HepG2 (cell line): ENCODE measurements at regions not wholly inside any gene's neighbourhood (a gene's known extent, or its start where the extent isn't known, plus 50 kb on each side); places are given as distances from the start of the nearest gene placed in this dataset.

Experiments
- ATAC-seq: fragments of 200-7000 bp; cut with Tn5 transposase; 3 replicates; pipeline ENCODE4 v1.9.1; 2020; ENCODE audit warnings: mild to moderate bottlenecking, moderate library complexity
- BruUV-seq: library from RNA; stranded (reverse); fragments of 400-500 nt; replicated peaks from 2 replicates; lab custom pipeline; 2021; lab: Mats Ljungman, UMichigan
- CTCF ChIA-PET: fragments of 300-600 bp; formaldehyde crosslinking; extraction: SDS; loops from one replicate; lab custom pipeline; 2021; ENCODE audit warnings: low total read pairs, inconsistent platforms, low intra/inter-chr PET ratio; lab: Yijun Ruan, JAX
- POLR2A ChIA-PET: fragments of 350-600 bp; sonication (Branson Sonifier 250); formaldehyde crosslinking; loops from one replicate; lab custom pipeline; 2020; ENCODE audit warnings: antibody characterized with exemption, inconsistent platforms; lab: Yijun Ruan, JAX
- DNase-seq: peaks from one replicate; pipeline ENCODE4 v3.0.0-alpha.2; 2015; ENCODE audit warnings: low spot score
- FAIRE-seq: peaks from 3 replicates; lab custom pipeline; 2011; peaks lifted over from hg19 to GRCh38; lab: Jason Lieb, UNC
- H2AFZ ChIP-seq: one replicate; pipeline ENCODE4 v1.6.1; 2011; ENCODE audit warnings: low read length, inconsistent platforms
- H3K27ac ChIP-seq: fragments of 300-600 bp; 3 replicates; pipeline ENCODE4 v1.8.0; 2011; ENCODE audit warnings: mixed run types, mild to moderate bottlenecking, mixed read lengths, low read length, inconsistent platforms; ENCODE audit not compliant: insufficient read depth; ENCODE audit errors: extremely low read length
- H3K27me3 ChIP-seq, 2 experiments: fragments of 200-600 bp in 1 of 2; 2 replicates in 1 of 2; 3 replicates in 1 of 2; pipeline versions ENCODE4 v1.6.0 to v1.8.0; 2011; ENCODE audit warnings: low read length in 2 of 2, mild to moderate bottlenecking in 2 of 2, moderate library complexity in 2 of 2, inconsistent platforms in 1 of 2; ENCODE audit not compliant: insufficient read depth in 2 of 2, control insufficient read depth in 1 of 2
- H3K36me3 ChIP-seq, 2 experiments: fragments of 200-600 bp in 1 of 2; replicated peaks in 1 of 2; 2 replicates in 1 of 2; 3 replicates in 1 of 2; pipeline versions ENCODE4 v1.5.1 to v1.8.0; 2011; ENCODE audit warnings: low read length in 2 of 2, inconsistent platforms in 1 of 2; ENCODE audit not compliant: insufficient read depth in 2 of 2, control insufficient read depth in 1 of 2
- H3K4me1 ChIP-seq: 2 replicates; pipeline ENCODE4 v1.5.1; 2012; ENCODE audit warnings: low read length, inconsistent platforms; ENCODE audit not compliant: insufficient read depth
- H3K4me2 ChIP-seq: 2 replicates; pipeline ENCODE4 v1.6.0; 2011; ENCODE audit warnings: low read depth, low read length, inconsistent platforms
- H3K4me3 ChIP-seq, 3 experiments: fragments of 200-600 bp in 1 of 3; sonication (generic), shearing (Covaris generic) in 1 of 3; replicated peaks in 1 of 3; 2 replicates each; pipeline ENCODE4 v1.5.1; 2011 to 2016; ENCODE audit warnings: low read length in 3 of 3, inconsistent platforms in 2 of 3, low read depth in 2 of 3, mild to moderate bottlenecking in 2 of 3, control low read depth in 1 of 3, mixed read lengths in 1 of 3; ENCODE audit not compliant: insufficient read depth in 1 of 3
- H3K79me2 ChIP-seq: one replicate; pipeline ENCODE4 v1.6.1; 2011; ENCODE audit warnings: low read length, inconsistent platforms; ENCODE audit not compliant: insufficient read depth
- H3K9ac ChIP-seq: 2 replicates; pipeline ENCODE4 v1.6.0; 2011; ENCODE audit warnings: mild to moderate bottlenecking, low read depth, low read length, inconsistent platforms; ENCODE audit not compliant: insufficient read depth
- H3K9me3 ChIP-seq: 2 replicates; pipeline ENCODE4 v1.5.1; 2012; ENCODE audit warnings: mild to moderate bottlenecking, low read length
- H4K20me1 ChIP-seq: 2 replicates; pipeline ENCODE4 v1.6.0; 2011; ENCODE audit warnings: inconsistent platforms, mild to moderate bottlenecking, low read length, moderate library complexity; ENCODE audit not compliant: insufficient read depth
- CBX5 ChIP-seq: sonication (generic); formaldehyde crosslinking; IDR thresholded peaks from 2 replicates; pipeline ENCODE4 v1.4.0; 2020; ENCODE audit warnings: missing genetic modification reagents, borderline replicate concordance
- HOXA3 ChIP-seq: sonication (generic); formaldehyde crosslinking; IDR thresholded peaks from 2 replicates; pipeline ENCODE4 v1.5.0; 2020; ENCODE audit warnings: missing genetic modification reagents
- KDM3A ChIP-seq: IDR thresholded peaks from 2 replicates; pipeline ENCODE4 v1.6.1; 2018; ENCODE audit warnings: low read depth, missing compliant biosample characterization
- NFKB2 ChIP-seq: sonication (generic); formaldehyde crosslinking; IDR thresholded peaks from 2 replicates; pipeline ENCODE4 v1.4.0; 2020; ENCODE audit warnings: missing genetic modification reagents, borderline replicate concordance
- SMARCC2 ChIP-seq: fragments of 450-650 bp; IDR thresholded peaks from 2 replicates; pipeline ENCODE4 v1.6.1; 2017; ENCODE audit warnings: antibody characterized with exemption, mild to moderate bottlenecking
- SP2 ChIP-seq: sonication (generic); formaldehyde crosslinking; IDR thresholded peaks from 2 replicates; pipeline ENCODE4 v1.5.1; 2020; ENCODE audit warnings: mild to moderate bottlenecking, missing genetic modification reagents
- ZBTB42 ChIP-seq: sonication (generic); formaldehyde crosslinking; IDR thresholded peaks from 2 replicates; pipeline ENCODE4 v1.5.0; 2020; ENCODE audit warnings: mild to moderate bottlenecking, missing genetic modification reagents
- ZNF333 ChIP-seq: sonication (generic); formaldehyde crosslinking; IDR thresholded peaks from 2 replicates; pipeline ENCODE4 v1.4.0; 2020; ENCODE audit warnings: mild to moderate bottlenecking, missing genetic modification reagents, borderline replicate concordance
- ZSCAN25 ChIP-seq: sonication (generic); formaldehyde crosslinking; IDR thresholded peaks from 2 replicates; pipeline ENCODE4 v1.8.0; 2022; ENCODE audit warnings: mild to moderate bottlenecking, missing genetic modification reagents
- WGBS: methylation state at CpG from one replicate; pipeline ENCODE4 v1.1.6; 2017; ENCODE audit warnings: low lambda C conversion rate; 5-methylcytosine and 5-hydroxymethylcytosine counted together
- in situ Hi-C: cut with HindIII; loops from 2 replicates; pipeline ENCODE4 v1.10.0; 2017; ENCODE audit warnings: low pct_unique_long_range_greater_than_20kb; ENCODE audit not compliant: extremely low pct_ligation_motif_present
- intact Hi-C: fragments of 100-400 bp; cut with micrococcal nuclease; formaldehyde crosslinking; loops from one replicate; pipeline ENCODE4 v1.10.0; 2022; ENCODE audit not compliant: unreplicated experiment
- TF ChIP-seq, protein P1 (sequence below): sonication (generic); formaldehyde crosslinking; IDR thresholded peaks from 2 replicates; pipeline ENCODE4 v1.4.0; 2020; ENCODE audit warnings: mild to moderate bottlenecking, missing genetic modification reagents
- TF ChIP-seq, protein P2 (sequence below): fragments of 450-650 bp; IDR thresholded peaks from 2 replicates; pipeline ENCODE4 v1.6.1; 2017; ENCODE audit warnings: mild to moderate bottlenecking
- TF ChIP-seq, protein P3 (sequence below): sonication (generic); formaldehyde crosslinking; IDR thresholded peaks from 2 replicates; pipeline ENCODE4 v1.5.0; 2020; ENCODE audit warnings: missing genetic modification reagents
- TF ChIP-seq, protein P4 (sequence below), 2 experiments: sonication (generic) in 1 of 2; formaldehyde crosslinking in 1 of 2; IDR thresholded peaks; 2 replicates each; pipeline versions ENCODE4 v1.6.1 to v1.9.0; 2014 to 2022; ENCODE audit warnings: antibody characterized with exemption in 1 of 2, borderline replicate concordance in 1 of 2, inconsistent platforms in 1 of 2, low read depth in 1 of 2, missing genetic modification reagents in 1 of 2

DNA sequence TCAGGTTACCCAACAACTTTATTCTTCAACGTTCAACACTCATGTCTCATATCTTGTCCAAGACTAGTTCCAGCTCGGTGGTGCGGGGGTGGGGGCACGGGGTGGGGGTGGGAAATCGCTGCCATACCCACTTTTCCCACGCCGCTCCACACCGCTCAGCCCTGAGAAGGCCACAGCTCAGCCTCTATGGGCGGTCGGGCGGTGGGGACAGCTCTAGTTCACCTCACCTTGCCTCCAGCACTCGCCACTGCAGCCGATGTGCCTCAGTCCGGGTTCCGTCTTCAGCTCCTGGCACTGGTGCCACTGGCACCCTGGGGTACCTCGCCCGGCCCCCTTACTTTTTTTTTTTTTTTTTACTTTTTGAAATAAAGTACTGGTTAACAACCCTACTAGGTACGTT, 522.2 kb downstream of the PCDH19 start (continued):
- TF ChIP-seq, protein P1, sequence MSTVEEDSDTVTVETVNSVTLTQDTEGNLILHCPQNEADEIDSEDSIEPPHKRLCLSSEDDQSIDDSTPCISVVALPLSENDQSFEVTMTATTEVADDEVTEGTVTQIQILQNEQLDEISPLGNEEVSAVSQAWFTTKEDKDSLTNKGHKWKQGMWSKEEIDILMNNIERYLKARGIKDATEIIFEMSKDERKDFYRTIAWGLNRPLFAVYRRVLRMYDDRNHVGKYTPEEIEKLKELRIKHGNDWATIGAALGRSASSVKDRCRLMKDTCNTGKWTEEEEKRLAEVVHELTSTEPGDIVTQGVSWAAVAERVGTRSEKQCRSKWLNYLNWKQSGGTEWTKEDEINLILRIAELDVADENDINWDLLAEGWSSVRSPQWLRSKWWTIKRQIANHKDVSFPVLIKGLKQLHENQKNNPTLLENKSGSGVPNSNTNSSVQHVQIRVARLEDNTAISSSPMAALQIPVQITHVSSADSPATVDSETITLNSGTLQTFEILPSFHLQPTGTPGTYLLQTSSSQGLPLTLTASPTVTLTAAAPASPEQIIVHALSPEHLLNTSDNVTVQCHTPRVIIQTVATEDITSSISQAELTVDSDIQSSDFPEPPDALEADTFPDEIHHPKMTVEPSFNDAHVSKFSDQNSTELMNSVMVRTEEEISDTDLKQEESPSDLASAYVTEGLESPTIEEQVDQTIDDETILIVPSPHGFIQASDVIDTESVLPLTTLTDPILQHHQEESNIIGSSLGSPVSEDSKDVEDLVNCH (CRISPR knock-in tag), result no peak
- TF ChIP-seq CBX5 (CRISPR knock-in tag) (no peak), HOXA3 (no peak), ZSCAN25 (CRISPR knock-in tag) (no peak), ZNF333 (no peak), SMARCC2 (no peak), NFKB2 (no peak)

DNA sequence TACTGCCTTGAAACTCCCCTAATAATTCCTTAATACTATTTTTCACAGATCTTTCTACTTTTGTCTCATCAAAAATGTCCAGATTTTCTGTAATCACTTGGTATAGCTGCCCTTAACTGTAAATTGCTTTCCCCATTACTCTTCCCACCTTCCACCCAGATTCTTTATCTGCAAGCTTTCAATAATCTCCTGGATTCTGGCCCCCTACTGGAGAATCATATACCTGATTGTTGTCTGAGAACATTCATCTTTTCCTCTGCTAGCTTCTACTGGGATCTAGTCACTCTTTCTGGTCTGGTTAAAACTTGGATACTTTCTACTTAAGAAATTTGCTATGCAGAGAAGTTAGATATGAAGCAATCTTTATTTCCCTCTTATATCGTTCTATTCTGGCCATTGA, 552.6 kb downstream of the PCDH19 start:
- ATAC-seq (no peak), DNase-seq (no peak), FAIRE-seq (no peak)
- H3K4me2 ChIP-seq, result no peak overlapping the region
- H3K79me2 ChIP-seq, result no peaks in the 10 kb centered on the region
- H4K20me1 ChIP-seq, result no peaks in the 10 kb centered on the region
- intact Hi-C loops, result no loop called here
- H3K27ac ChIP-seq, result no peak overlapping the region
- no peak overlapping the region for H3K4me3 ChIP-seq
- no TSS peak for BruUV-seq
- in situ Hi-C loops, result no loop called here
- no peaks in the 10 kb centered on the region for H3K4me1 ChIP-seq
- CTCF ChIA-PET, result no interaction called here
- H3K9ac ChIP-seq, result no peak overlapping the region
- no peaks in the 10 kb centered on the region for H3K27me3 ChIP-seq
- WGBS, result 0% methylated on average over 1 of the region's 1 CpG
- H3K9me3 ChIP-seq, result no peaks in the 10 kb centered on the region
- POLR2A ChIA-PET, result no interaction called here
- no peaks in the 10 kb centered on the region for H3K36me3 ChIP-seq
- no peak overlapping the region for H2AFZ ChIP-seq
- TF ChIP-seq, protein P2, sequence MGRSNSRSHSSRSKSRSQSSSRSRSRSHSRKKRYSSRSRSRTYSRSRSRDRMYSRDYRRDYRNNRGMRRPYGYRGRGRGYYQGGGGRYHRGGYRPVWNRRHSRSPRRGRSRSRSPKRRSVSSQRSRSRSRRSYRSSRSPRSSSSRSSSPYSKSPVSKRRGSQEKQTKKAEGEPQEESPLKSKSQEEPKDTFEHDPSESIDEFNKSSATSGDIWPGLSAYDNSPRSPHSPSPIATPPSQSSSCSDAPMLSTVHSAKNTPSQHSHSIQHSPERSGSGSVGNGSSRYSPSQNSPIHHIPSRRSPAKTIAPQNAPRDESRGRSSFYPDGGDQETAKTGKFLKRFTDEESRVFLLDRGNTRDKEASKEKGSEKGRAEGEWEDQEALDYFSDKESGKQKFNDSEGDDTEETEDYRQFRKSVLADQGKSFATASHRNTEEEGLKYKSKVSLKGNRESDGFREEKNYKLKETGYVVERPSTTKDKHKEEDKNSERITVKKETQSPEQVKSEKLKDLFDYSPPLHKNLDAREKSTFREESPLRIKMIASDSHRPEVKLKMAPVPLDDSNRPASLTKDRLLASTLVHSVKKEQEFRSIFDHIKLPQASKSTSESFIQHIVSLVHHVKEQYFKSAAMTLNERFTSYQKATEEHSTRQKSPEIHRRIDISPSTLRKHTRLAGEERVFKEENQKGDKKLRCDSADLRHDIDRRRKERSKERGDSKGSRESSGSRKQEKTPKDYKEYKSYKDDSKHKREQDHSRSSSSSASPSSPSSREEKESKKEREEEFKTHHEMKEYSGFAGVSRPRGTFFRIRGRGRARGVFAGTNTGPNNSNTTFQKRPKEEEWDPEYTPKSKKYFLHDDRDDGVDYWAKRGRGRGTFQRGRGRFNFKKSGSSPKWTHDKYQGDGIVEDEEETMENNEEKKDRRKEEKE, result no peak
- TF ChIP-seq KDM3A (no peak), ZBTB42 (no peak), SP2 (CRISPR knock-in tag) (no peak)
- TF ChIP-seq, protein P3, sequence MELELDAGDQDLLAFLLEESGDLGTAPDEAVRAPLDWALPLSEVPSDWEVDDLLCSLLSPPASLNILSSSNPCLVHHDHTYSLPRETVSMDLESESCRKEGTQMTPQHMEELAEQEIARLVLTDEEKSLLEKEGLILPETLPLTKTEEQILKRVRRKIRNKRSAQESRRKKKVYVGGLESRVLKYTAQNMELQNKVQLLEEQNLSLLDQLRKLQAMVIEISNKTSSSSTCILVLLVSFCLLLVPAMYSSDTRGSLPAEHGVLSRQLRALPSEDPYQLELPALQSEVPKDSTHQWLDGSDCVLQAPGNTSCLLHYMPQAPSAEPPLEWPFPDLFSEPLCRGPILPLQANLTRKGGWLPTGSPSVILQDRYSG (CRISPR knock-in tag), result no peak
- TF ChIP-seq, protein P4, sequence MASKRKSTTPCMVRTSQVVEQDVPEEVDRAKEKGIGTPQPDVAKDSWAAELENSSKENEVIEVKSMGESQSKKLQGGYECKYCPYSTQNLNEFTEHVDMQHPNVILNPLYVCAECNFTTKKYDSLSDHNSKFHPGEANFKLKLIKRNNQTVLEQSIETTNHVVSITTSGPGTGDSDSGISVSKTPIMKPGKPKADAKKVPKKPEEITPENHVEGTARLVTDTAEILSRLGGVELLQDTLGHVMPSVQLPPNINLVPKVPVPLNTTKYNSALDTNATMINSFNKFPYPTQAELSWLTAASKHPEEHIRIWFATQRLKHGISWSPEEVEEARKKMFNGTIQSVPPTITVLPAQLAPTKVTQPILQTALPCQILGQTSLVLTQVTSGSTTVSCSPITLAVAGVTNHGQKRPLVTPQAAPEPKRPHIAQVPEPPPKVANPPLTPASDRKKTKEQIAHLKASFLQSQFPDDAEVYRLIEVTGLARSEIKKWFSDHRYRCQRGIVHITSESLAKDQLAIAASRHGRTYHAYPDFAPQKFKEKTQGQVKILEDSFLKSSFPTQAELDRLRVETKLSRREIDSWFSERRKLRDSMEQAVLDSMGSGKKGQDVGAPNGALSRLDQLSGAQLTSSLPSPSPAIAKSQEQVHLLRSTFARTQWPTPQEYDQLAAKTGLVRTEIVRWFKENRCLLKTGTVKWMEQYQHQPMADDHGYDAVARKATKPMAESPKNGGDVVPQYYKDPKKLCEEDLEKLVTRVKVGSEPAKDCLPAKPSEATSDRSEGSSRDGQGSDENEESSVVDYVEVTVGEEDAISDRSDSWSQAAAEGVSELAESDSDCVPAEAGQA (IDR thresholded peaks at IDR 0.05; ENCODE audit: low read depth), result no peak
- TF ChIP-seq, protein P4 (CRISPR knock-in tag; IDR thresholded peaks at IDR 0.05; ENCODE audit: borderline replicate concordance), result no peak
